ENCODE measurements at regions not wholly inside any gene's neighbourhood (a gene's known extent, or its start where the extent isn't known, plus 50 kb on each side); places are given as distances from the start of the nearest gene placed in this dataset.

DNA sequence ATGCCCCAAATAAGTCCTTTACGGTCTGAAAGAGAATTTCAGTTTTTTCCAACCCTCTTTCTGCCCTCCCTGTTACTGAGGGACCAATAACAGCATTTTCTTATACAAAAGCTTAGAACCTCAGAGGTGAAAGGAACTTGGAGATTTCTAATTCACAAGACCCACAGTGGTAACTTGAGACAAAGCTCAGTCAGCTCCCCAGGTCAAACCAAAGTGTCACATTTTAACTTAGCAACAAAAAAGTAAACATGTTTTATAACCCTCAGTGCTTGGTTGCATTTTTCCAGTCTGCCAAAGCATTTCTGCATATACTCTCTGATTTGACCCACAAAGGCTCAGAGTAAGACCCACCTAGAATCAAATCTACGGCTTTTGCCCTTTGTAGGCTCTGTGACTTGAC lies 415.2 kb downstream of the VRK1 start (continued):
- TF ChIP-seq, protein P1, sequence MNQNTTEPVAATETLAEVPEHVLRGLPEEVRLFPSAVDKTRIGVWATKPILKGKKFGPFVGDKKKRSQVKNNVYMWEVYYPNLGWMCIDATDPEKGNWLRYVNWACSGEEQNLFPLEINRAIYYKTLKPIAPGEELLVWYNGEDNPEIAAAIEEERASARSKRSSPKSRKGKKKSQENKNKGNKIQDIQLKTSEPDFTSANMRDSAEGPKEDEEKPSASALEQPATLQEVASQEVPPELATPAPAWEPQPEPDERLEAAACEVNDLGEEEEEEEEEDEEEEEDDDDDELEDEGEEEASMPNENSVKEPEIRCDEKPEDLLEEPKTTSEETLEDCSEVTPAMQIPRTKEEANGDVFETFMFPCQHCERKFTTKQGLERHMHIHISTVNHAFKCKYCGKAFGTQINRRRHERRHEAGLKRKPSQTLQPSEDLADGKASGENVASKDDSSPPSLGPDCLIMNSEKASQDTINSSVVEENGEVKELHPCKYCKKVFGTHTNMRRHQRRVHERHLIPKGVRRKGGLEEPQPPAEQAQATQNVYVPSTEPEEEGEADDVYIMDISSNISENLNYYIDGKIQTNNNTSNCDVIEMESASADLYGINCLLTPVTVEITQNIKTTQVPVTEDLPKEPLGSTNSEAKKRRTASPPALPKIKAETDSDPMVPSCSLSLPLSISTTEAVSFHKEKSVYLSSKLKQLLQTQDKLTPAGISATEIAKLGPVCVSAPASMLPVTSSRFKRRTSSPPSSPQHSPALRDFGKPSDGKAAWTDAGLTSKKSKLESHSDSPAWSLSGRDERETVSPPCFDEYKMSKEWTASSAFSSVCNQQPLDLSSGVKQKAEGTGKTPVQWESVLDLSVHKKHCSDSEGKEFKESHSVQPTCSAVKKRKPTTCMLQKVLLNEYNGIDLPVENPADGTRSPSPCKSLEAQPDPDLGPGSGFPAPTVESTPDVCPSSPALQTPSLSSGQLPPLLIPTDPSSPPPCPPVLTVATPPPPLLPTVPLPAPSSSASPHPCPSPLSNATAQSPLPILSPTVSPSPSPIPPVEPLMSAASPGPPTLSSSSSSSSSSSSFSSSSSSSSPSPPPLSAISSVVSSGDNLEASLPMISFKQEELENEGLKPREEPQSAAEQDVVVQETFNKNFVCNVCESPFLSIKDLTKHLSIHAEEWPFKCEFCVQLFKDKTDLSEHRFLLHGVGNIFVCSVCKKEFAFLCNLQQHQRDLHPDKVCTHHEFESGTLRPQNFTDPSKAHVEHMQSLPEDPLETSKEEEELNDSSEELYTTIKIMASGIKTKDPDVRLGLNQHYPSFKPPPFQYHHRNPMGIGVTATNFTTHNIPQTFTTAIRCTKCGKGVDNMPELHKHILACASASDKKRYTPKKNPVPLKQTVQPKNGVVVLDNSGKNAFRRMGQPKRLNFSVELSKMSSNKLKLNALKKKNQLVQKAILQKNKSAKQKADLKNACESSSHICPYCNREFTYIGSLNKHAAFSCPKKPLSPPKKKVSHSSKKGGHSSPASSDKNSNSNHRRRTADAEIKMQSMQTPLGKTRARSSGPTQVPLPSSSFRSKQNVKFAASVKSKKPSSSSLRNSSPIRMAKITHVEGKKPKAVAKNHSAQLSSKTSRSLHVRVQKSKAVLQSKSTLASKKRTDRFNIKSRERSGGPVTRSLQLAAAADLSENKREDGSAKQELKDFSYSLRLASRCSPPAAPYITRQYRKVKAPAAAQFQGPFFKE (tag by site-specific recombination; IDR thresholded peaks at IDR 0.05; ENCODE audit: borderline replicate concordance), result no peak
- TF ChIP-seq KLF1 (tag by site-specific recombination; IDR thresholded peaks at IDR 0.05) (no peak), ZNF843 (tag by site-specific recombination; IDR thresholded peaks at IDR 0.05) (no peak)

DNA sequence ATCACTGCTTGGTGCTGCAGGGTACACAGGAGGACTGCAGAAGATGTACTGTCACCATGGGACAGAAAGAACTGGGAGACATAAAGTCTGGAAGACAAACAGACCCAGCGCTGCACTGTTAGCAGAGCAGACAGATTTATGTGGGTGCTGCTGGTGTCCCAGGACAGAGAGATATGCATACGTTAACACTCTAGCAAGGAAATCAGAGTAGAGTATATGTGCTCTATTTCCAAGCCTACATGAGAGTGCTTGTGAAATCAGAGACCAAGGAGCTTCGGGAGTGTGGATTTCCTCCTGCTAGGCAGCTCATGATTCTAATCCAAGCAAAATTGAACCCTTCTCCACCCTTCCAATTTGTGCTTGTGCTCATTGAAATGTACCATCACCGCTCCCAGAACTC lies 416.5 kb downstream of the VRK1 start:
- no peak overlapping the region for H3K27ac ChIP-seq (ENCODE audit: extremely low read depth, low read depth, low read length)
- H3K36me3 ChIP-seq (ENCODE audit: control insufficient read depth in 2 of 2, insufficient read depth in 1 of 2, low read length in 2 of 2), result no peaks in the 10 kb centered on the region
- no peak for TF ChIP-seq ZNF658 (tag by site-specific recombination; IDR thresholded peaks at IDR 0.05)
- no peak for TF ChIP-seq ZNF76 (tag by site-specific recombination; IDR thresholded peaks at IDR 0.05; ENCODE audit: borderline replicate concordance, low read depth)
- no peak for TF ChIP-seq ZNF626 (tag by site-specific recombination; IDR thresholded peaks at IDR 0.05)
- TF ChIP-seq, protein P2, sequence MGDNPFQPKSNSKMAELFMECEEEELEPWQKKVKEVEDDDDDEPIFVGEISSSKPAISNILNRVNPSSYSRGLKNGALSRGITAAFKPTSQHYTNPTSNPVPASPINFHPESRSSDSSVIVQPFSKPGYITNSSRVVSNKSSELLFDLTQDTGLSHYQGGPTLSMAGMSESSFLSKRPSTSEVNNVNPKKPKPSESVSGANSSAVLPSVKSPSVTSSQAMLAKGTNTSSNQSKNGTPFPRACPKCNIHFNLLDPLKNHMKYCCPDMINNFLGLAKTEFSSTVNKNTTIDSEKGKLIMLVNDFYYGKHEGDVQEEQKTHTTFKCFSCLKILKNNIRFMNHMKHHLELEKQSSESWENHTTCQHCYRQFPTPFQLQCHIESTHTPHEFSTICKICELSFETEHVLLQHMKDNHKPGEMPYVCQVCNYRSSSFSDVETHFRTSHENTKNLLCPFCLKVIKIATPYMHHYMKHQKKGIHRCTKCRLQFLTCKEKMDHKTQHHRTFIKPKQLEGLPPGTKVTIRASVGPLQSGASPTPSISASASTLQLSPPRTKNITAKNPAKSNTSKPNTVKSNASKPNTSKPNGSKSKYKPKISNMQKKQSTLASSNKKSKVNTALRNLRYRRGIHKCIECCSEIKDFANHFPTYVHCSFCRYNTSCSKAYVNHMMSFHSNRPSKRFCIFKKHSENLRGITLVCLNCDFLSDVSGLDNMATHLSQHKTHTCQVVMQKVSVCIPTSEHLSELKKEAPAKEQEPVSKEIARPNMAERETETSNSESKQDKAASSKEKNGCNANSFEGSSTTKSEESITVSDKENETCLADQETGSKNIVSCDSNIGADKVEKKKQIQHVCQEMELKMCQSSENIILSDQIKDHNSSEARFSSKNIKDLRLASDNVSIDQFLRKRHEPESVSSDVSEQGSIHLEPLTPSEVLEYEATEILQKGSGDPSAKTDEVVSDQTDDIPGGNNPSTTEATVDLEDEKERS (tag by site-specific recombination; IDR thresholded peaks at IDR 0.05), result no peak
- ChIA-PET CTCF (no interaction called here), POLR2A (no interaction called here)
- H3K9me3 ChIP-seq (ENCODE audit: control insufficient read depth, insufficient read depth, low read depth, low read length), result no peaks in the 10 kb centered on the region
- H3K4me1 ChIP-seq (ENCODE audit: control insufficient read depth, insufficient read depth, low read length), result no peaks in the 10 kb centered on the region
- no peak overlapping the region for H3K4me3 ChIP-seq (ENCODE audit: low read depth, low read length)

DNA sequence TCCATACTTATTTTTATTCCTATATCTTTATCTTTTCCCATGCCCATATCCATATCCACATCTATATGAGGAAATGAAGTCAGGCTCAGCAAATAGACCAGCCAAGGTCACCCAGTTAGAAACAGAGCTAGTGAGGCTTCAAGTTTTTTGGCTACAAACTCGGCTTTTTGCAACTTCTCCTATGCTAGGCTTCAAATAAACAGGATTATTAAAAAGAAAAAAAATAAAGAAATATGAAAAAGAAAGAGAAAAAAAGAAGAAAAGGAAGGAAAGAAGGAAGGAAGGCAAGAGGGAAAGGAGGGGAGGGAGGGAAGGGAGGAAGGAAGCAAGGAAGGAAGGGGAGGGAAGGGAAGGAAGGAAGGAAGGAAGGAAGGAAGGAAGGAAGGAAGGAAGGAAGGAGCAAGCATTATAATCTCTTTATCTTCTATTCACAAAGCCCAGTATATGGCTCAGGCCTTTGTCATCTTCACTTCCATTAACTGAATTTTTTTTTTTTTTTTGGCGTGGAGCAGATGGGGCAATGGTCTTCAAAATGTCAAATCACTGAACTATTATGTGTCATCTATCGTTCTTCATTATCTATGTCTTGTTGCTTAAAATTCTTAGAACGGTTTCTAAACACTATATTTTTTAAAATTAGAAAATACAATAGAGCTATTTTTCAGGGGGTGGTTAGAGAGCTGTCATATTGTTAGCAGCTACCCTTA lies 418.2 kb downstream of the VRK1 start:
- ChIA-PET CTCF (no interaction called here), POLR2A (interaction anchor here (0.7 kb wide), 1 partner anchor 14 kb away, joined by 6 read pairs; no protein-coding TSS in a partner anchor)
- H3K4me3 ChIP-seq (ENCODE audit: low read depth, low read length), result no peak overlapping the region
- H3K27ac ChIP-seq (ENCODE audit: extremely low read depth, low read depth, low read length), result no peak overlapping the region
- no peaks in the 10 kb centered on the region for H3K4me1 ChIP-seq (ENCODE audit: control insufficient read depth, insufficient read depth, low read length)
- no peaks in the 10 kb centered on the region for H3K9me3 ChIP-seq (ENCODE audit: control insufficient read depth, insufficient read depth, low read depth, low read length)
- no peaks in the 10 kb centered on the region for H3K36me3 ChIP-seq (ENCODE audit: control insufficient read depth in 2 of 2, insufficient read depth in 1 of 2, low read length in 2 of 2)
- TF ChIP-seq, protein P3, sequence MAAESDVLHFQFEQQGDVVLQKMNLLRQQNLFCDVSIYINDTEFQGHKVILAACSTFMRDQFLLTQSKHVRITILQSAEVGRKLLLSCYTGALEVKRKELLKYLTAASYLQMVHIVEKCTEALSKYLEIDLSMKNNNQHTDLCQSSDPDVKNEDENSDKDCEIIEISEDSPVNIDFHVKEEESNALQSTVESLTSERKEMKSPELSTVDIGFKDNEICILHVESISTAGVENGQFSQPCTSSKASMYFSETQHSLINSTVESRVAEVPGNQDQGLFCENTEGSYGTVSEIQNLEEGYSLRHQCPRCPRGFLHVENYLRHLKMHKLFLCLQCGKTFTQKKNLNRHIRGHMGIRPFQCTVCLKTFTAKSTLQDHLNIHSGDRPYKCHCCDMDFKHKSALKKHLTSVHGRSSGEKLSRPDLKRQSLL (tag by site-specific recombination; IDR thresholded peaks at IDR 0.05), result no peak
- TF ChIP-seq ZNF366 (tag by site-specific recombination; conservative IDR thresholded peaks at IDR 0.05), result peak; percentile 34; the same call in 1 of the 2 replicates
